Vagina (tissue), 2 donors: ENCODE measurements at regions not wholly inside any gene's neighbourhood (a gene's known extent, or its start where the extent isn't known, plus 50 kb on each side); places are given as distances from the start of the nearest gene placed in this dataset.

Experiments used
- DNase-seq, 2 donors: peaks; one replicate each; pipeline ENCODE4 v3.0.0-alpha.2; 2017; ENCODE audit errors: extremely low spot score in 2 of 2
- H3K27ac ChIP-seq: fragments of 200-600 bp; sonication (generic); one replicate; pipeline ENCODE4 v1.5.1; 2019
- H3K27me3 ChIP-seq: fragments of 200-600 bp; sonication (generic); one replicate; pipeline ENCODE4 v1.5.1; 2019
- H3K36me3 ChIP-seq, 2 donors: fragments of 200-600 bp; sonication (generic); one replicate each; pipeline ENCODE4 v1.5.1; 2017 to 2019
- H3K4me1 ChIP-seq: fragments of 200-600 bp; sonication (generic); one replicate; pipeline ENCODE4 v1.5.1; 2019
- H3K4me3 ChIP-seq, 2 donors: fragments of 200-600 bp; sonication (generic); 1 replicate in 1 of 2; 2 replicates in 1 of 2; pipeline ENCODE4 v1.5.1; 2016 to 2019
- H3K9me3 ChIP-seq: fragments of 200-600 bp; sonication (generic); one replicate; pipeline ENCODE4 v1.5.1; 2019
- POLR2A ChIP-seq, 2 donors: fragments of 450-650 bp; IDR thresholded peaks; one replicate each; pipeline ENCODE4 v1.6.1; 2017; ENCODE audit warnings: antibody characterized with exemption in 2 of 2, mild to moderate bottlenecking in 2 of 2, moderate library complexity in 2 of 2
- POLR2AphosphoS5 ChIP-seq, 2 donors: sonication (generic); formaldehyde crosslinking; IDR thresholded peaks; one replicate each; pipeline ENCODE4 v1.9.0; 2017; ENCODE audit warnings: antibody characterized with exemption in 2 of 2, mild to moderate bottlenecking in 2 of 2, low read depth in 1 of 2; ENCODE audit not compliant: insufficient read depth in 1 of 2
- intact Hi-C: fragments of 100-400 bp; cut with DNase I; formaldehyde crosslinking; loops from one replicate; pipeline ENCODE4 v1.15.1; 2023
- TF ChIP-seq, protein P1 (sequence below), 3 experiments: fragments of 450-650 bp in 2 of 3; fragments of 200-600 bp in 1 of 3; sonication (generic) in 1 of 3; IDR thresholded peaks; one replicate each; pipeline ENCODE4 v1.5.1; 2017 to 2019; ENCODE audit warnings: antibody characterized with exemption in 3 of 3, mild to moderate bottlenecking in 2 of 3, moderate library complexity in 2 of 3

- Histone ChIP-seq H3K27me3 (no peaks in the 10 kb centered on the region), H3K4me3 (no peak overlapping the region), H3K36me3 (no peaks in the 10 kb centered on the region), H3K27ac (no peak overlapping the region), H3K9me3 (no peaks in the 10 kb centered on the region), H3K4me1 (no peaks in the 10 kb centered on the region)
- DNase-seq, result no peak
- intact Hi-C loops, result no loop called here
- TF ChIP-seq POLR2A (IDR thresholded peaks at IDR 0.05) (no peak), POLR2AphosphoS5 (IDR thresholded peaks at IDR 0.05; ENCODE audit: insufficient read depth in 1 of 2, low read depth in 1 of 2) (no peak)
- TF ChIP-seq, protein P1, sequence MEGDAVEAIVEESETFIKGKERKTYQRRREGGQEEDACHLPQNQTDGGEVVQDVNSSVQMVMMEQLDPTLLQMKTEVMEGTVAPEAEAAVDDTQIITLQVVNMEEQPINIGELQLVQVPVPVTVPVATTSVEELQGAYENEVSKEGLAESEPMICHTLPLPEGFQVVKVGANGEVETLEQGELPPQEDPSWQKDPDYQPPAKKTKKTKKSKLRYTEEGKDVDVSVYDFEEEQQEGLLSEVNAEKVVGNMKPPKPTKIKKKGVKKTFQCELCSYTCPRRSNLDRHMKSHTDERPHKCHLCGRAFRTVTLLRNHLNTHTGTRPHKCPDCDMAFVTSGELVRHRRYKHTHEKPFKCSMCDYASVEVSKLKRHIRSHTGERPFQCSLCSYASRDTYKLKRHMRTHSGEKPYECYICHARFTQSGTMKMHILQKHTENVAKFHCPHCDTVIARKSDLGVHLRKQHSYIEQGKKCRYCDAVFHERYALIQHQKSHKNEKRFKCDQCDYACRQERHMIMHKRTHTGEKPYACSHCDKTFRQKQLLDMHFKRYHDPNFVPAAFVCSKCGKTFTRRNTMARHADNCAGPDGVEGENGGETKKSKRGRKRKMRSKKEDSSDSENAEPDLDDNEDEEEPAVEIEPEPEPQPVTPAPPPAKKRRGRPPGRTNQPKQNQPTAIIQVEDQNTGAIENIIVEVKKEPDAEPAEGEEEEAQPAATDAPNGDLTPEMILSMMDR (IDR thresholded peaks at IDR 0.05), result no peak
Measured at GRCh38 chr12:66066137-66066928, 64.2 kb downstream of the LLPH start.

GRCh38 chr12:66065641-66066136 is 64.9 kb downstream of the LLPH start:
- no peak for DNase-seq
- Histone ChIP-seq H3K4me1 (no peaks in the 10 kb centered on the region), H3K36me3 (no peaks in the 10 kb centered on the region), H3K27me3 (no peaks in the 10 kb centered on the region), H3K27ac (no peak overlapping the region), H3K4me3 (no peak overlapping the region), H3K9me3 (no peaks in the 10 kb centered on the region)
- intact Hi-C loops, result no loop called here
- TF ChIP-seq POLR2A (IDR thresholded peaks at IDR 0.05) (no peak), POLR2AphosphoS5 (IDR thresholded peaks at IDR 0.05; ENCODE audit: insufficient read depth in 1 of 2, low read depth in 1 of 2) (no peak)
- TF ChIP-seq, protein P1 (IDR thresholded peaks at IDR 0.05), result no peak

DNA sequence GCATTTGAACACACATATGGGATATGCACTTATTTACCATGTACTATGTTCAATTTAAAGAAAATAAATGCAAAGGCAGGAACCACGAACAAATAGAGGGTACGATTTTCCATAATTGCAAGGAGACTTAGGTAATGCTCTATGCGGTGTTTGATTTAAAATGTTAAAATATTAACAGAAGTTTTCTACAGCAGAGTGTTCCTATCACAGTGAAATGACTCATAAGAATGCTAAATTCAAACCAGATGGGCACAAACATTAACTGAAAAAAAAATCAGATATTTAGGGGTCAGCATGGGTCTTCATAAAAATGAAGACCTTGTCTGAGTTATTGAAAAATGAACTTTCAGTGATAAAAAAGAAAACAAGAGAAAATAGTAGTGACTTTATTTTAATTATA is 65.4 kb downstream of the LLPH start:
- TF ChIP-seq, protein P1 (IDR thresholded peaks at IDR 0.05), result no peak
- TF ChIP-seq POLR2A (IDR thresholded peaks at IDR 0.05) (no peak), POLR2AphosphoS5 (IDR thresholded peaks at IDR 0.05; ENCODE audit: insufficient read depth in 1 of 2, low read depth in 1 of 2) (no peak)
- DNase-seq, result no peak
- no peaks in the 10 kb centered on the region for H3K9me3 ChIP-seq
- H3K36me3 ChIP-seq, result no peaks in the 10 kb centered on the region
- H3K27me3 ChIP-seq, result no peaks in the 10 kb centered on the region
- H3K4me3 ChIP-seq, result no peak overlapping the region
- no peaks in the 10 kb centered on the region for H3K4me1 ChIP-seq
- H3K27ac ChIP-seq, result no peak overlapping the region
- intact Hi-C loops, result no loop called here

DNA sequence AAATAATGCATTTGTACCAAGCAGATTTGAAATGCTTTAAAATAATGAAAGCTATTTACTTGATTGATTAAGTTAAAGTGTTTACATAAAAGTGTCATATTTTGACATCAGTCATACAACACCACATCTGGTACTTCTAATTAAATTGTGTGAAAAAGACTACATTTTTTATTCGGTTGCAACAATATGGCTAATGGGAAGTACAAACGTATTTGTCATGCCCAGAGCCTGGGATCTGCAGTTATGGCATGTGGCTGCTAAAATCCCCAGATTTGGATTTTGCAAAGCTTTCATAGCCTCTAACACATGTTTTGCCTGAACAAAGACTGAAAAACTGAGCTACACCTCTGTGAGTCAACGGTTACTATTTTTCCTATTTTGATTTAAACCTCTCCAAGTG is 66.6 kb downstream of the LLPH start:
- TF ChIP-seq, protein P1 (IDR thresholded peaks at IDR 0.05), result no peak
- no peak for TF ChIP-seq POLR2A (IDR thresholded peaks at IDR 0.05)
- TF ChIP-seq POLR2AphosphoS5 (IDR thresholded peaks at IDR 0.05; ENCODE audit: insufficient read depth in 1 of 2, low read depth in 1 of 2), result no peak
- Histone ChIP-seq H3K36me3 (no peaks in the 10 kb centered on the region), H3K4me3 (no peak overlapping the region), H3K4me1 (no peaks in the 10 kb centered on the region), H3K27ac (no peak overlapping the region), H3K27me3 (no peaks in the 10 kb centered on the region), H3K9me3 (no peaks in the 10 kb centered on the region)
- no peak for DNase-seq
- intact Hi-C loops, result no loop called here

DNA sequence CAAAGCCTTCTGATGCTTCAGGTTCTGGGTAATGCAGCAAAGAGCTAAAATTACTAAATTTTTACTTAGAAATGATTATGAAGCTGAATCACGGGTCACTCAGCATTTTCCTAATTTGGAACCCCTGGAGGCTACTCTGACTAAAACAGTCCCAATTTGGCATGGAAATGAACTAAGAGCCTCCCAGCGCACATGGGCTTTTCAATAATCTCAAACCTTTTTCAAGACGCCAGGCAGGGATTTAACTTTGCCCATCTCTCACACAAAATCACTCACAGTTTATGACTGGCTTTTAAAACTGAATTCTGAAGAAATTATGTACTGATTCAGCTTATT is 68.3 kb downstream of the LLPH start:
- intact Hi-C loops, result no loop called here
- no peak for DNase-seq
- Histone ChIP-seq H3K4me3 (no peak overlapping the region), H3K4me1 (no peaks in the 10 kb centered on the region), H3K36me3 (no peaks in the 10 kb centered on the region), H3K9me3 (no peaks in the 10 kb centered on the region), H3K27me3 (no peaks in the 10 kb centered on the region), H3K27ac (no peak overlapping the region)
- TF ChIP-seq POLR2AphosphoS5 (IDR thresholded peaks at IDR 0.05; ENCODE audit: insufficient read depth in 1 of 2, low read depth in 1 of 2), result no peak
- no peak for TF ChIP-seq POLR2A (IDR thresholded peaks at IDR 0.05)
- TF ChIP-seq, protein P1 (IDR thresholded peaks at IDR 0.05), result no peak
